Activated CD4-positive, alpha-beta T cell treated with anti-CD3 and anti-CD28 coated beads for 36 hours (primary cell): ENCODE measurements at regions not wholly inside any gene's neighbourhood (a gene's known extent, or its start where the extent isn't known, plus 50 kb on each side); places are given as distances from the start of the nearest gene placed in this dataset.
"Not testable (repeated sequence)": the region's sequence is repeated elsewhere in the genome, so short reads cannot be mapped to it uniquely, and the experiment has no call there.

Experiments
- ATAC-seq: fragments of 200-7000 bp; cut with Tn5 transposase; one replicate; pipeline ENCODE4 v1.10.0; 2021; ENCODE audit warnings: mild to moderate bottlenecking, moderate library complexity
- CTCF ChIA-PET: fragments of 350-600 bp; sonication (Branson Sonifier 250); formaldehyde crosslinking; loops from one replicate; lab custom pipeline; 2021; ENCODE audit warnings: antibody characterized with exemption; lab: Charles Lee
- POLR2A ChIA-PET: fragments of 350-600 bp; sonication (Branson Sonifier 250); formaldehyde crosslinking; loops from one replicate; lab custom pipeline; 2021; ENCODE audit warnings: antibody characterized with exemption, inconsistent platforms; lab: Charles Lee
- DNase-seq: peaks from one replicate; pipeline ENCODE4 v3.0.0-alpha.2; 2020
- H3K27ac Mint-ChIP-seq: one replicate; pipeline ENCODE4 v1.8.0; 2021; ENCODE audit warnings: mixed read lengths
- H3K27me3 Mint-ChIP-seq: one replicate; pipeline ENCODE4 v1.8.0; 2021; ENCODE audit warnings: mixed read lengths
- H3K36me3 Mint-ChIP-seq: one replicate; pipeline ENCODE4 v1.8.0; 2021; ENCODE audit warnings: low read depth, mixed read lengths
- H3K4me1 Mint-ChIP-seq: one replicate; pipeline ENCODE4 v1.8.0; 2021; ENCODE audit warnings: mixed read lengths
- H3K4me3 Mint-ChIP-seq: one replicate; pipeline ENCODE4 v1.8.0; 2021; ENCODE audit warnings: mild to moderate bottlenecking, moderate library complexity, mixed read lengths
- H3K9me3 Mint-ChIP-seq: one replicate; pipeline ENCODE4 v1.8.0; 2021; ENCODE audit warnings: low read depth, mixed read lengths
- intact Hi-C, 2 experiments: fragments of 100-400 bp; cut with DNase I in 1 of 2; cut with micrococcal nuclease in 1 of 2; formaldehyde crosslinking; loops; one replicate each; pipeline versions ENCODE4 v1.14.2 to v1.15.1; 2022 to 2024; cut with DNase I, micrococcal nuclease

GRCh38 chr3:95226437-95226836 is 1163.6 kb downstream of the NSUN3 start:
- DNase-seq (no peak), ATAC-seq (no peak)
- Mint-ChIP-seq H3K27me3 (no peaks in the 10 kb centered on the region), H3K4me3 (no peak overlapping the region), H3K36me3 (no peaks in the 10 kb centered on the region), H3K9me3 (peaks cover 6% of the 10 kb centered on the region), H3K4me1 (no peaks in the 10 kb centered on the region), H3K27ac (no peak overlapping the region)
- CTCF ChIA-PET: no interaction called here
- intact Hi-C loops: no loop called here
- POLR2A ChIA-PET: no interaction called here

DNA sequence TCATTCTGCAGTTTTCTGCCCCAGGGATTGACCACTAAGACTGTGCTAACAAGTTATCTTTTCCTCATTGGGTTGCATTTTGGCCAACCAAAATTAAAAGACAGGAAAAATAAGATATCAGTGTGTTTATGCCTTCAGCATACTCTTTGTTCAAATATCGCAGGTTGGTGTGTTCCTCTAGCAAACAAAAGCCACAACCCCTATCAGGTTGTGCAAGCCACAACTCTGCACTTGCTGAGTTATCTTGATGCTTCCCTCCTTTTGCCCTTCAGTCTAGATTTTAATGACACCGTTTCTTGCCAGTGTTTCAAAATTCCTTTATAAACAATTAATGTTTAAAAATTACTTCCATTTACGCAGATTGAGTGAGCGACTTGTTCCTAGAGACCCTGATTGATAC is 1164.2 kb downstream of the NSUN3 start:
- Mint-ChIP-seq H3K9me3 (peaks cover 6% of the 10 kb centered on the region), H3K36me3 (no peaks in the 10 kb centered on the region), H3K27ac (no peak overlapping the region), H3K4me3 (no peak overlapping the region), H3K4me1 (no peaks in the 10 kb centered on the region), H3K27me3 (no peaks in the 10 kb centered on the region)
- ATAC-seq: no peak
- intact Hi-C loops: no loop called here
- CTCF ChIA-PET: no interaction called here
- POLR2A ChIA-PET: no interaction called here
- no peak for DNase-seq

- Mint-ChIP-seq H3K36me3 (no peaks in the 10 kb centered on the region), H3K27me3 (no peaks in the 10 kb centered on the region), H3K4me1 (no peaks in the 10 kb centered on the region), H3K27ac (no peak overlapping the region), H3K9me3 (peaks cover 10% of the 10 kb centered on the region), H3K4me3 (no peak overlapping the region)
- ChIA-PET POLR2A (no interaction called here), CTCF (no interaction called here)
- ATAC-seq (no peak), DNase-seq (no peak)
- intact Hi-C loops: no loop called here
Observed at GRCh38 chr3:95228416-95228815, 1165.6 kb downstream of the NSUN3 start.

DNA sequence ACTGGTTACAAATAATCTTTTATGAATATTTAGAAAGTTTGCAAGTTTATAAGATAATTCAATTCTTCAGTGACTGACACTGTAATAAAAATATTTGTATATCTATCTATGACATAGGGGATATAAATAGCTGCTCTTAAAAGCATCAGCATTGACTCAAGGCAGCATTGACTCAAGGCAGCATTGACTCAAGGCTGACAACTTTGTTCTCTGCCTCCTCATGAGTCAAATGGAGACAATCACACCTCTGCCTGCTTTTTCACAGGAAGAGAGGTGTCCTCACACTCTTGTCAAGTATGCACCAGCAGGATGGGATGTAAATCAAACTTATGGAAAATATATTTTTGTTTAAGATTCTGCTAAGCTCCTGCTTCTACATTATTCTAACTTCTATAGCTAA is 1173.1 kb downstream of the NSUN3 start:
- Mint-ChIP-seq H3K4me1 (no peaks in the 10 kb centered on the region), H3K9me3 (peaks cover 11% of the 10 kb centered on the region), H3K27me3 (no peaks in the 10 kb centered on the region), H3K36me3 (no peaks in the 10 kb centered on the region), H3K27ac (no peak overlapping the region), H3K4me3 (no peak overlapping the region)
- intact Hi-C loops: no loop called here
- no peak for DNase-seq
- POLR2A ChIA-PET: no interaction called here
- no peak for ATAC-seq
- CTCF ChIA-PET: no interaction called here

- ATAC-seq (no peak), DNase-seq (no peak)
- intact Hi-C loops: no loop called here
- Mint-ChIP-seq H3K4me3 (no peak overlapping the region), H3K27me3 (no peaks in the 10 kb centered on the region), H3K36me3 (no peaks in the 10 kb centered on the region), H3K9me3 (peaks cover 12% of the 10 kb centered on the region), H3K27ac (no peak overlapping the region), H3K4me1 (no peaks in the 10 kb centered on the region)
- CTCF ChIA-PET: no interaction called here
- POLR2A ChIA-PET: no interaction called here
Observed at GRCh38 chr3:95237783-95238182, 1174.9 kb downstream of the NSUN3 start.

GRCh38 chr3:95240395-95240794 is 1177.5 kb downstream of the NSUN3 start:
- intact Hi-C loops: no loop called here
- Mint-ChIP-seq H3K4me3 (no peak overlapping the region), H3K4me1 (no peaks in the 10 kb centered on the region), H3K27ac (no peak overlapping the region), H3K9me3 (peaks cover 7% of the 10 kb centered on the region), H3K27me3 (no peaks in the 10 kb centered on the region), H3K36me3 (no peaks in the 10 kb centered on the region)
- ChIA-PET CTCF (no interaction called here), POLR2A (no interaction called here)
- DNase-seq (no peak), ATAC-seq (no peak)

- DNase-seq, H3K27ac Mint-ChIP-seq, ATAC-seq, H3K4me3 Mint-ChIP-seq, H3K4me1 Mint-ChIP-seq, intact Hi-C loops, CTCF ChIA-PET, H3K9me3 Mint-ChIP-seq, POLR2A ChIA-PET, H3K27me3 Mint-ChIP-seq, H3K36me3 Mint-ChIP-seq: not testable (repeated sequence)
Observed at GRCh38 chr3:95241256-95241655, 1178.4 kb downstream of the NSUN3 start.

DNA sequence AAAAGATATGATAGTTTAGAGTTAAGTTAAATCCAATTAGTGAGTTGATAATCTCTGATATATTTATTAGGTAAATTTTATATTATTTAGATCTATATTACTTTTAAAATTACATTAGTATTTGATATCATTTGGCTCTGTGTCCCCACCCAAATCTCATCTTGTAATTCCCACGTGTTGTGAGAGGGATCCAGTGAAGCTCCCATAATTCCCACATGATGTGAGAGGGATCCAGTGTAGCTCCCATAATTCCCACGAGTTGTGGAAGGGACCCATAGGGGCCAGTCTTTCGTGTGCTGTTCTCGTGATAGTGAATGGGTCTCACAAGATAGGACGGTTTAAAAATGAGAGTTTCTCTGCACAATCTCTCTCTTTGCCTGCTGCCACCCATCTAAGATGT is 1183.6 kb downstream of the NSUN3 start:
- no peaks in the 10 kb centered on the region for H3K4me1 Mint-ChIP-seq

GRCh38 chr3:95254061-95254460 is 1191.2 kb downstream of the NSUN3 start:
- H3K27ac Mint-ChIP-seq: no peak overlapping the region
- H3K27me3 Mint-ChIP-seq: no peaks in the 10 kb centered on the region
- H3K9me3 Mint-ChIP-seq: peaks cover 15% of the 10 kb centered on the region
- no peaks in the 10 kb centered on the region for H3K36me3 Mint-ChIP-seq
- no peak for DNase-seq
- ChIA-PET CTCF (no interaction called here), POLR2A (no interaction called here)
- ATAC-seq: no peak
- no peak overlapping the region for H3K4me3 Mint-ChIP-seq
- intact Hi-C loops: no loop called here
- no peaks in the 10 kb centered on the region for H3K4me1 Mint-ChIP-seq

More for the DNA sequence above, 1183.6 kb downstream of the NSUN3 start:
- Mint-ChIP-seq H3K27ac (no peak overlapping the region), H3K36me3 (no peaks in the 10 kb centered on the region), H3K27me3 (no peaks in the 10 kb centered on the region), H3K9me3 (peaks cover 6% of the 10 kb centered on the region), H3K4me3 (no peak overlapping the region)
- ChIA-PET CTCF (no interaction called here), POLR2A (no interaction called here)
- ATAC-seq (no peak), DNase-seq (no peak)
- intact Hi-C loops: no loop called here

GRCh38 chr3:95254758-95255157 is 1191.9 kb downstream of the NSUN3 start:
- ChIA-PET POLR2A (no interaction called here), CTCF (no interaction called here)
- intact Hi-C loops: no loop called here
- ATAC-seq (no peak), DNase-seq (no peak)
- no peak overlapping the region for H3K27ac Mint-ChIP-seq
- H3K27me3 Mint-ChIP-seq: no peaks in the 10 kb centered on the region
- H3K9me3 Mint-ChIP-seq: peaks cover 18% of the 10 kb centered on the region
- H3K4me1 Mint-ChIP-seq: no peaks in the 10 kb centered on the region
- no peaks in the 10 kb centered on the region for H3K36me3 Mint-ChIP-seq
- H3K4me3 Mint-ChIP-seq: no peak overlapping the region

GRCh38 chr3:95265129-95265528 is 1202.3 kb downstream of the NSUN3 start:
- no peak overlapping the region for H3K27ac Mint-ChIP-seq
- H3K4me3 Mint-ChIP-seq: no peak overlapping the region
- H3K9me3 Mint-ChIP-seq: peaks cover 7% of the 10 kb centered on the region
- no peak for ATAC-seq
- no peaks in the 10 kb centered on the region for H3K36me3 Mint-ChIP-seq
- intact Hi-C loops: no loop called here
- no peaks in the 10 kb centered on the region for H3K27me3 Mint-ChIP-seq
- CTCF ChIA-PET: no interaction called here
- no peak for DNase-seq
- no peaks in the 10 kb centered on the region for H3K4me1 Mint-ChIP-seq
- POLR2A ChIA-PET: no interaction called here

GRCh38 chr3:95271395-95271794 is 1208.5 kb downstream of the NSUN3 start:
- ChIA-PET CTCF (no interaction called here), POLR2A (no interaction called here)
- H3K4me1 Mint-ChIP-seq: no peaks in the 10 kb centered on the region
- H3K27ac Mint-ChIP-seq: no peak overlapping the region
- H3K27me3 Mint-ChIP-seq: no peaks in the 10 kb centered on the region
- no peak overlapping the region for H3K4me3 Mint-ChIP-seq
- ATAC-seq: no peak
- peaks cover 5% of the 10 kb centered on the region for H3K9me3 Mint-ChIP-seq
- no peaks in the 10 kb centered on the region for H3K36me3 Mint-ChIP-seq
- no peak for DNase-seq
- intact Hi-C loops: no loop called here

DNA sequence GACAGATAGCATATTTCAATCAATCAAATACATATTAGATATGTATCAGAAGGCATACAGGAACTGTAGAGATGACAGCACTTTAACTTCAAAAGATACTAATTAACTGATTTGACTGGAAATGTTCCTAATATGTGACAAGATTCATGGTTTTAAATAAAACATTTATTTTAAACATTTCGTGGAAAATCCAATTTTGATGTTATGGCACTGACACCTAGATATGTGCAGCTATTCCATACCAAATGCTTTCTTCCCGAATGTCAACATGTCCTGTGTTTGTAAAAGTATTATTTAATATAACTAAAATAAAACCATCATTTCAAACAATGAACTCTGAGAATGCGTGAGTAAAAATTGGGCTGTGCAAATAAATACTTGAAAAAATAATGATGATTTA is 1209.3 kb downstream of the NSUN3 start:
- ChIA-PET POLR2A (no interaction called here), CTCF (no interaction called here)
- Mint-ChIP-seq H3K4me3 (no peak overlapping the region), H3K27ac (no peak overlapping the region), H3K36me3 (no peaks in the 10 kb centered on the region), H3K4me1 (no peaks in the 10 kb centered on the region), H3K9me3 (peaks cover 5% of the 10 kb centered on the region), H3K27me3 (no peaks in the 10 kb centered on the region)
- intact Hi-C loops: no loop called here
- no peak for ATAC-seq
- no peak for DNase-seq
